SJCRH30 (cell line): ENCODE measurements at regions not wholly inside any gene's neighbourhood (a gene's known extent, or its start where the extent isn't known, plus 50 kb on each side); places are given as distances from the start of the nearest gene placed in this dataset.

Experiments used
- DNase-seq, 2 experiments: peaks; one replicate each; pipeline ENCODE4 v3.0.0-alpha.2; 2015 to 2020
- H3K27ac ChIP-seq: fragments of 250-450 bp; sonication (Bioruptor Pico); 2 replicates; pipeline ENCODE4 v1.5.1; 2020; ENCODE audit warnings: mild to moderate bottlenecking, moderate library complexity
- H3K27me3 ChIP-seq: fragments of 250-450 bp; sonication (Bioruptor Pico); 2 replicates; pipeline ENCODE4 v1.5.1; 2020; ENCODE audit warnings: mild to moderate bottlenecking, moderate library complexity
- H3K36me3 ChIP-seq: fragments of 250-450 bp; sonication (Bioruptor Pico); 2 replicates; pipeline ENCODE4 v1.5.1; 2020; ENCODE audit warnings: mild to moderate bottlenecking, moderate library complexity
- H3K4me1 ChIP-seq: fragments of 250-450 bp; sonication (Bioruptor Pico); 2 replicates; pipeline ENCODE4 v1.5.1; 2020; ENCODE audit warnings: mild to moderate bottlenecking, moderate library complexity
- H3K4me3 ChIP-seq: fragments of 250-450 bp; sonication (Bioruptor Pico); 2 replicates; pipeline ENCODE4 v1.5.1; 2020; ENCODE audit warnings: mild to moderate bottlenecking, moderate library complexity
- H3K9me3 ChIP-seq: fragments of 250-450 bp; sonication (Bioruptor Pico); replicated peaks from 2 replicates; pipeline ENCODE4 v1.5.1; 2020; ENCODE audit warnings: mild to moderate bottlenecking, moderate library complexity

GRCh38 chr2:217079165-217079564 lies 219.3 kb upstream of the TNP1 start:
- Histone ChIP-seq H3K4me1 (peaks cover 16% of the 10 kb centered on the region), H3K27me3 (no peaks in the 10 kb centered on the region), H3K4me3 (no peak overlapping the region), H3K9me3 (no peaks in the 10 kb centered on the region), H3K36me3 (no peaks in the 10 kb centered on the region), H3K27ac (no peak overlapping the region)
- no peak for DNase-seq

DNA sequence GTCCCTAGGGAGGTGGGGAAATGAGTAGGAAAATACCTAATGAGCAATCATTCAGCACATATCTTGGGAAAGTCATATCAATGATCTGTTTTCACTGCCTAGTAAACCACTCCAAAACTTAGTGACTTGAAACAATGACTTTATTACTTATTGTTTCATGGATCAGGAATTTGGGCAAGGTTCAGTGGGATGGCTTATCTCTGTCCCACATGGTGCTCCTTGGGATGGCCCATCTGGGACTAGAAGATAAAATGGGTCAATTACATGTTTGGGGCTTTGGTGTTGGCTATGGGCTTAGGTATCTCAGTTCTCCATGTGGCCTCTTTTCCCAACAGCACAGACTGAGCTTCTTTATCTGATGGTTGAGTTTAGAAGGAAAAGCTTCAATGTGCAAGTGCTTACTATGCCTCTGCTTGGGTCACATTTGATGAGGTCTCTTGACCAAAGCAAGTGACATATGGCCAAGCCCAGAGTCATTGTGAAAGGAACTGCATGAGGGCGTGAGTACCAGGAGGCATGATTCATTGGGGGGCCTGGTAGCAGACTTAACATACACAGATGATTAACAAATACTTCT lies 218.1 kb upstream of the TNP1 start:
- no peak overlapping the region for H3K4me3 ChIP-seq
- H3K27ac ChIP-seq: no peak overlapping the region
- H3K36me3 ChIP-seq: no peaks in the 10 kb centered on the region
- H3K27me3 ChIP-seq: no peaks in the 10 kb centered on the region
- no peaks in the 10 kb centered on the region for H3K9me3 ChIP-seq
- H3K4me1 ChIP-seq: peaks cover 16% of the 10 kb centered on the region
- no peak for DNase-seq

DNA sequence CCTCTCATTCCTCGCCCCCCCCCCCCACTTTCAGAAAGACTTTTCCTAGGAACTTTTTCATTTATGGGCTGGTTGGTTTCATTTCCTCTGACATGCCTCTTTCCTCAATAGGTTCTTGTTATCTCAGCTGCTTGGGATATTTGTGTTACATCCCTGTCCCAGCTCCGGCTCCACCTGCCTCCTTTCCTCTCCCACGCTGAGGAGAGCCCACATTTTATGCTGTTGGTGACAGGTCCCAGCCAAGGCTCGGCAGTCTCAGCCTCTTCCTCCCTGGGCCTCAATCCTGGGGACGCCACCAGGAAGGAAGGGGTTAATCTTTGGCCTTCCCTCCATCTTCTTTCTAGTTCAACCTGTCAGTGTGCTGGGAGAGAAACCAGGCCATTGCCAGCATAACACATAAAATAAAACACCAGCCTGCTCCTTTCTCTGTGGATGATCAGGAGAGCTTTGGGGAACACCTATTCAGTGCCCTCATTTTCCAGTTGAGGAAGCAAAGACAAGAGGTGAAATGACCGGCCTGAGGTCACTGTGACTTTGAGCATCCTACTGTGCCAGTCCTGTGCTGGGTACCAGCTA lies 216.9 kb upstream of the TNP1 start:
- Histone ChIP-seq H3K27me3 (no peaks in the 10 kb centered on the region), H3K36me3 (no peaks in the 10 kb centered on the region), H3K4me3 (no peak overlapping the region), H3K27ac (no peak overlapping the region), H3K4me1 (peaks cover 16% of the 10 kb centered on the region), H3K9me3 (no peaks in the 10 kb centered on the region)
- peak; percentile 57 to 80 for DNase-seq

- H3K9me3 ChIP-seq: no peaks in the 10 kb centered on the region
- no peaks in the 10 kb centered on the region for H3K27me3 ChIP-seq
- H3K4me3 ChIP-seq: no peak overlapping the region
- no peaks in the 10 kb centered on the region for H3K36me3 ChIP-seq
- no peak for DNase-seq
- H3K4me1 ChIP-seq: peaks cover 16% of the 10 kb centered on the region
- H3K27ac ChIP-seq: no peak overlapping the region
Observed at GRCh38 chr2:217076058-217076435, 216.2 kb upstream of the TNP1 start.

- Histone ChIP-seq H3K27ac (no peak overlapping the region), H3K4me1 (peaks cover 16% of the 10 kb centered on the region)
- peak in 1 of 2 experiments; percentile 20 for DNase-seq
Observed at GRCh38 chr2:217075268-217076057, 215.6 kb upstream of the TNP1 start.

GRCh38 chr2:217074576-217075255 lies 214.9 kb upstream of the TNP1 start:
- no peaks in the 10 kb centered on the region for H3K9me3 ChIP-seq
- no peaks in the 10 kb centered on the region for H3K36me3 ChIP-seq
- DNase-seq: no peak
- H3K27ac ChIP-seq: no peak overlapping the region
- H3K4me3 ChIP-seq: no peak overlapping the region
- H3K4me1 ChIP-seq: peaks cover 20% of the 10 kb centered on the region
- no peaks in the 10 kb centered on the region for H3K27me3 ChIP-seq

More at GRCh38 chr2:217075268-217076057, 215.6 kb upstream of the TNP1 start:
- Histone ChIP-seq H3K27me3 (no peaks in the 10 kb centered on the region), H3K9me3 (no peaks in the 10 kb centered on the region), H3K36me3 (no peaks in the 10 kb centered on the region), H3K4me3 (no peak overlapping the region)

DNA sequence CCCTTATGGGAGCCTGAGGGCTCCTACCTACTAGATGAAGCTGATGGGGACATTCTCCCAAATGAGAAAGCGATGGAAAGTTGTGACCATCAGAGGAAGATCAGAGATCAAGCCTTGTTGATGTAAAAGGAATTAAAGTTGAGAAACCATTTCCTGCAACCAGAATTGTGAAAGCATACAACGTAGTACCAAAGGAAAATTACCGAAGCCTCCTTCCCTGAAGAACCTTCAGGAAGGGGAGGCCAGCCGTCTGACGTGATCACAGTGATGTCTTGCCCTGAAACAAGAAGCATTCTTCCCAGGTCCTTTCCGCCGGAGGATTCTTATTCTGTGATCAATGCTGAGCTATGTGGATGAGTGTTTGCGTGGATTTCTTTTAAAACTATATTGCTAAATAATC lies 211.6 kb upstream of the TNP1 start:
- no peak for DNase-seq
- no peak overlapping the region for H3K4me3 ChIP-seq

DNA sequence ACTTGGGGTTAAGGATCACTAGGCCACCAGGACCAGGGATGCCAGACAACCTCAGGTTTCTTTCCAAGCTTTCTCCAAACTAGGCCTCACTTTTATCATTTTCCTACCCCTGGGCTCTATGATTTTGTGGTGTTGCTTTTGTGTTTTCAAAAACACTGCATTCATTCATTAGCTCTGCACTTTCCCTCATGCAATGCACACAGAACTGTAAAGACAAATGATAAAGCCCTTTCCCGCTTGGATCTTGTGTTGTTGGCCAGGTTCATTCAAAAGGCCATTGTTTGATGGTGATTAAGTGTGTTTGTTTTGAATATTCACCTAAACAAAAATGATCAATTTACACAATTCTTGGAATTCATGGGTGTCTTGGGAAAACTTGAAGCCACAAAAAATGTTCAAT lies 210.7 kb upstream of the TNP1 start:
- no peaks in the 10 kb centered on the region for H3K36me3 ChIP-seq
- no peaks in the 10 kb centered on the region for H3K9me3 ChIP-seq
- no peaks in the 10 kb centered on the region for H3K27me3 ChIP-seq
- H3K27ac ChIP-seq: no peak overlapping the region
- DNase-seq: no peak
- no peak overlapping the region for H3K4me3 ChIP-seq
- H3K4me1 ChIP-seq: peaks cover 10% of the 10 kb centered on the region; the same call in 1 of the 2 replicates

More for the DNA sequence above, 211.6 kb upstream of the TNP1 start:
- Histone ChIP-seq H3K9me3 (no peaks in the 10 kb centered on the region), H3K4me1 (peaks cover 15% of the 10 kb centered on the region), H3K27me3 (no peaks in the 10 kb centered on the region), H3K27ac (no peak overlapping the region), H3K36me3 (no peaks in the 10 kb centered on the region)

DNA sequence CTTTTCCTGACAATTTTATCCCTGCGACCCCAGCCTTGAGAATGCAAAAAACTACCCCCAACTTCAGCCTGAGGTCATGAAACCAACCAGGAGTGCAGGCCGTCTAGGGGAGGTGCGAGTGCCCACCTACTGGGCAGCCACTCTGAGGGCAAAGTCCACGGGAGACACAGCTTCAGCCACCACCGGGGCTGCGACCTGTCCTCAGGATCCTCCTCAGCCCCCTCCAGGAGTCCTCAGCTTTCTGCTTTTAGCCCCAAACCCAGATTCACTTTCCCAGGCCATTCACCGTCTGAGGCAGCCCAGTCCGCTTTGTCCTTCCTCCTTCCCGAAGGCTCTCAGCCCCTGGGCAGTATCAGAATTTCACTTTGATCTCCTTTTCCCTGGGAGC lies 210.2 kb upstream of the TNP1 start:
- Histone ChIP-seq H3K27ac (no peak overlapping the region), H3K4me1 (peaks cover 7% of the 10 kb centered on the region; the same call in 1 of the 2 replicates), H3K4me3 (no peak overlapping the region), H3K36me3 (no peaks in the 10 kb centered on the region), H3K27me3 (no peaks in the 10 kb centered on the region), H3K9me3 (no peaks in the 10 kb centered on the region)
- DNase-seq: no peak

DNA sequence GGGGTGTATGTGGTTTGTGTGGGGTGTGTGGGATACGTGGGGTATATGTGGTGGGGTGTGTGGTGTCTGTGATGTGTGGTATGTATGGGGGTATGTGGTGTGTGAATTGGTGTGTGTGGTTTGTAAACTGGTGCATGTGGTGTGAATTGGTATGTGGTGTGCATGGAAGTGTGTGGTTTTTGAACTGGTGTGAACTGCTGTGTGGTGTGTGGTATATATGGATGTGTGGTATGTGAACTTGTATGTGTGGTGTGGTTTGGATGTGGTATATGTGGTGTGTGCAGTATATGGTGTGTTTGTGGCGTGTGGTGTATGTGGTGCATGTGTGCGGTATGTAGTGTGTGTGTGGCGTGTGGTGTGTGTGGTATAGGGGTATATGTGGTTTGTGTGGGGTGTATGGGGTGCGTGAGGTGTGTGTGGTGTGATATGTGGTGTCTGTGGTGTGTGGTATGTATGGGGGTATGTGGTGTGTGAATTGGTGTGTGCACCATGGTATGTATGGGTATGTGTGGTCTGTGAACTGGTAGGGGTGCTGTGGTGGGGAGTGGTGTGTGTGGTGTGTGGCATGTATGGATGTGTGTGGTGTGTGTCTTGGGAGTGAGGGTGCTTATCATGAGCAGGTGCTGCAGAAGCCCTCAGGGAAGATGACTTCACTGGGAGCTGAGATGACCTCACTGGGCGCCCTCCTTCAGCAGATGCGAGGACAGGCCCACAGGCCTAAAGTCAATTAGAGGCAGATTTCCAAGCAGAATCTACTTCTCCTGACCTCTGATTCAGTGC lies 209.6 kb upstream of the TNP1 start:
- peak; percentile 49 to 59 for DNase-seq
- no peak overlapping the region for H3K27ac ChIP-seq
- peaks cover 7% of the 10 kb centered on the region; the same call in 1 of the 2 replicates for H3K4me1 ChIP-seq
- no peaks in the 10 kb centered on the region for H3K36me3 ChIP-seq
- H3K9me3 ChIP-seq: no peaks in the 10 kb centered on the region
- no peaks in the 10 kb centered on the region for H3K27me3 ChIP-seq
- no peak overlapping the region for H3K4me3 ChIP-seq

- no peak for DNase-seq
- no peaks in the 10 kb centered on the region for H3K27me3 ChIP-seq
- no peaks in the 10 kb centered on the region for H3K36me3 ChIP-seq
- no peak overlapping the region for H3K4me3 ChIP-seq
- peaks cover 7% of the 10 kb centered on the region; the same call in 1 of the 2 replicates for H3K4me1 ChIP-seq
- no peaks in the 10 kb centered on the region for H3K9me3 ChIP-seq
- no peak overlapping the region for H3K27ac ChIP-seq
Observed at GRCh38 chr2:217068677-217069250, 208.9 kb upstream of the TNP1 start.

- Histone ChIP-seq H3K27ac (no peak overlapping the region), H3K36me3 (no peaks in the 10 kb centered on the region), H3K27me3 (no peaks in the 10 kb centered on the region), H3K9me3 (no peaks in the 10 kb centered on the region), H3K4me1 (peaks cover 7% of the 10 kb centered on the region; the same call in 1 of the 2 replicates), H3K4me3 (no peak overlapping the region)
- DNase-seq: no peak
Observed at GRCh38 chr2:217067787-217068186, 207.9 kb upstream of the TNP1 start.

GRCh38 chr2:217066510-217067270 lies 206.8 kb upstream of the TNP1 start:
- Histone ChIP-seq H3K27ac (no peak overlapping the region), H3K36me3 (no peaks in the 10 kb centered on the region), H3K4me1 (peaks cover 7% of the 10 kb centered on the region; the same call in 1 of the 2 replicates), H3K9me3 (no peaks in the 10 kb centered on the region), H3K4me3 (no peak overlapping the region), H3K27me3 (no peaks in the 10 kb centered on the region)
- no peak for DNase-seq
